DMS79 treated with DMSO at 0.1 percent for 48 hours (cell line): ENCODE measurements at regions not wholly inside any gene's neighbourhood (a gene's known extent, or its start where the extent isn't known, plus 50 kb on each side); places are given as distances from the start of the nearest gene placed in this dataset.

Experiments used
- DNase-seq: peaks from one replicate; lab custom pipeline; 2025; lab: John Stamatoyannopoulos, UW

DNA sequence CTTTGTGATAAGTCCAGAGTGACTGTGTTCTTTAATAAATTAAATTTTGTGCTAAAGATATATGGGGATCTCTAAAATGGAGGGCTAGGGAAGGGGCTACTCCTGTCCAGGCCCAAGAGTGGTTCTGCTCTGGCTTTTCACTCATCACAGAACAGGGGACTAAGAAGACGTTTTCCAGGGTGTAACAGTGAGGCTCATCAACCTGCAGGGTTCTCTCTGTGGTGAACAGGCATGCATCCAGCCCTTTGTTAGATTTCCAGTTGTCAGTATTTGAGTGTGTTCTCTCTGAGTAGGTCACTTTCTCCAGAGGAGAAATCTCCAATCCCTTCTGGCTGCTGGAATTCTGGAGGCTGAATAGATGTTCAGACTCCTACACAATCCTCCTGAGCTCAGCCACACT lies 408.9 kb downstream of the PLCL1 start:
- no peak for DNase-seq

DNA sequence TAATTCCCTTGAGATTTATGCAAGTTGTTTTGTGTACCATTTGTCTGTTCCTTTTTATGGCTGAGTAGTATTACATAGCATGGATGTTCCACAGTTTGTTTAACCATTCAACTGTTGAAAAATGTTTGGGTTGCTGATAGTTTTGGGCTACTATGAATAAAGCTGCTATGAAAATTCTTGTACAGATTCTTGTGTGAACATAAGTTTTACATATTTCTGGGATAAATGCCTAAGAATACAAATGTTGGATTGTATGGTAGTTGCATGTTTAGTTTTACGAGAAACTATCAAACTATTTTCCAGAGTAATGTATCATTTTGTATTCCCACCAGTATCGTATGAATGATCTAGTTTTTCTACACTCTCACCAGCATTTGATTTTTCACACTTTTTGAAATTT lies 407.3 kb downstream of the PLCL1 start:
- no peak for DNase-seq

DNA sequence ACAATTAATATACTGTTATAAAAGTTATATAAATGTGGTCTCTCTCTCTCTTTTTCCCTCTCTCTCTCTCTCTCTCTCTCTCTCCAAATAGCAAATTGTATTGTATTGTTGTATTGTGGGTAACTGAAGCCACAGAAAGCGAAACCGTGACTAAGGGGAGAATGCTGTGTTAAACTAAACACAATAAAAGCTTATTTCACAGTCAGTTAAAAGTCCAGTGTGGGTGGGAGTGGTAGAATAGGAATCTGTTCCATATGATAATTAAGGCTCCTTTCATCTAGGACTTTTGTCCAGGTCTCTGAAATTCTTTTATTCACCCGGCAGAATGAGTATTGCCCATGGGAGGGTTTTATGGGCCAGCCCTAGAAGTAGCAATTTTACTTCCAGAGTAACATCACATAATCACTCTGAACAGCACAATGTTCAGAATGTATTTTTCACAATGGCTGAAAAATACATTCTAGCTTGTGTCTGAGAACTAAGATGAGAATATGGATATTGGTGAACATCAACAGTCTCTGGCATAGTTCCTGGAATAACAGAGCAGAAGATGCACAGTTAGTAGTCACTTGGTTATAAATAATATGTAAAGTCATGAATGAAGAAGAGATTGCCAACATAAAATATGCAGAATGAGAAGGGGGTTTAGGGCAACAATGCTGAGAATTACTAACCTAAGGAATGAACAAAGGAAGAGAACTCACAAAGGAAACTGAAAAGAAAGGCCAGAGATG lies 399.1 kb downstream of the PLCL1 start:
- no peak for DNase-seq
